Right lobe of liver (tissue), 6 donors: ENCODE measurements at regions not wholly inside any gene's neighbourhood (a gene's known extent, or its start where the extent isn't known, plus 50 kb on each side); places are given as distances from the start of the nearest gene placed in this dataset.

Source experiments
- ATAC-seq, 4 donors: fragments of 200-7000 bp; cut with Tn5 transposase; one replicate each; pipeline ENCODE4 v1.9.1; 2020; ENCODE audit warnings: mild to moderate bottlenecking in 4 of 4, moderate library complexity in 4 of 4
- DNase-seq, 3 donors: peaks; one replicate each; pipeline ENCODE4 v3.0.0-alpha.2; 2020
- H3K27ac ChIP-seq, 3 donors: fragments of 200-600 bp; one replicate each; pipeline ENCODE4 v1.8.0; 2022
- H3K27me3 ChIP-seq, 2 donors: fragments of 200-600 bp; one replicate each; pipeline ENCODE4 v1.8.0; 2022
- H3K36me3 ChIP-seq, 4 donors: fragments of 200-600 bp; sonication (generic) in 1 of 4; one replicate each; pipeline versions ENCODE4 v1.5.1 to v1.8.0; 2017 to 2022; ENCODE audit warnings: control low read depth in 1 of 4
- H3K4me1 ChIP-seq, 4 donors: fragments of 200-600 bp; sonication (generic) in 1 of 4; one replicate each; pipeline versions ENCODE4 v1.5.1 to v1.8.0; 2017 to 2022; ENCODE audit warnings: control low read depth in 1 of 4
- H3K4me3 ChIP-seq, 3 donors: fragments of 200-600 bp; one replicate each; pipeline ENCODE4 v1.8.0; 2022
- H3K9me3 ChIP-seq, 4 donors: fragments of 200-600 bp; sonication (generic) in 1 of 4; one replicate each; pipeline versions ENCODE4 v1.5.1 to v1.8.0; 2017 to 2022; ENCODE audit warnings: control low read depth in 1 of 4
- CTCF ChIP-seq, 4 donors: fragments of 200-600 bp in 3 of 4; fragments of 450-650 bp in 1 of 4; IDR thresholded peaks; one replicate each; pipeline versions ENCODE4 v1.5.1 to v1.8.0; 2016 to 2022; ENCODE audit warnings: antibody characterized with exemption in 4 of 4, mild to moderate bottlenecking in 2 of 4
- POLR2A ChIP-seq: fragments of 450-650 bp; IDR thresholded peaks from one replicate; pipeline ENCODE4 v1.6.1; 2017; ENCODE audit warnings: antibody characterized with exemption, mild to moderate bottlenecking
- WGBS: methylation state at CpG from one replicate; pipeline ENCODE4 v1.1.6; 2018; ENCODE audit warnings: low coverage, low lambda C conversion rate; ENCODE audit not compliant: insufficient coverage; ENCODE audit errors: missing lambda C conversion rate; 5-methylcytosine and 5-hydroxymethylcytosine counted together
- intact Hi-C, 2 donors: fragments of 100-400 bp; cut with DNase I; formaldehyde crosslinking; loops; one replicate each; pipeline versions ENCODE4 v1.11.2 to v1.14.1; 2022
- donor health status: DM: no; HTN: yes; CAD: no.
- donor health status: DM: no; HTN: no; CAD: no.
- donor health status: DM: no; HTN: no; CAD: no.
- donor health status: DM: no; HTN: yes; CAD: no.
- donor health status: DM: no; HTN: yes; CAD: no.

- TF ChIP-seq POLR2A = no peak
- no peak for TF ChIP-seq CTCF (IDR thresholded peaks at IDR 0.05)
- no peak overlapping the region for H3K27ac ChIP-seq
- 18% methylated on average over 1 of the region's 1 CpG for WGBS
- H3K27me3 ChIP-seq = no peaks in the 10 kb centered on the region
- ATAC-seq (no peak), DNase-seq (no peak)
- H3K9me3 ChIP-seq = no peaks in the 10 kb centered on the region
- intact Hi-C loops = no loop called here
- H3K36me3 ChIP-seq = no peaks in the 10 kb centered on the region
- H3K4me1 ChIP-seq = no peaks in the 10 kb centered on the region
- no peak overlapping the region for H3K4me3 ChIP-seq
These were observed 301.0 kb upstream of the C1orf87 start for GRCh38 chr1:60374537-60374936.

DNA sequence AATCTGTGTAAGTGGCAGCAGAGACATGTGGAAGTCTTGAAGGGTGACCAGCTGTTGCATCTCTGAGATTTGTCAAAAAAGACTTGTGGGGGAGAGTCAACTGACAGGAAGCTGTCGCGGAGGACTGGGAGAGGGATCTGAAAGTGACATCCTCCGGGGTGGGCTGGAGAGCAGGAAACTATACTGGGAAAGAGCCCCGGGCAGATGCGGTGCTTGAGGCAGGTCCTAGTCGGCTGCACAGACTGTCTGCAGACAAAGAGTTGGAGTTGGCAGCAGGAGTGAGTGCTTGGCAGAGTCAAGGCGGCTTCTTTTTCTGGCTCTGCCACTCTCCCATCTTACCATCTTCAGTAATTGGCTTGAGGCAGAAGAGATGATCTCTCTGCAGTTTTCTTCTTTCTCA, 294.0 kb upstream of the C1orf87 start:
- no peaks in the 10 kb centered on the region for H3K36me3 ChIP-seq
- no peaks in the 10 kb centered on the region for H3K4me1 ChIP-seq
- no peak overlapping the region for H3K27ac ChIP-seq
- ATAC-seq (no peak), DNase-seq (no peak)
- H3K4me3 ChIP-seq = no peak overlapping the region
- peaks cover 0 to under 1% of the 10 kb centered on the region in 2 donors for H3K27me3 ChIP-seq
- H3K9me3 ChIP-seq = no peaks in the 10 kb centered on the region
- TF ChIP-seq CTCF (IDR thresholded peaks at IDR 0.05) = no peak
- no peak for TF ChIP-seq POLR2A
- intact Hi-C loops = no loop called here
- 38% methylated on average over 2 of the region's 7 CpGs for WGBS

DNA sequence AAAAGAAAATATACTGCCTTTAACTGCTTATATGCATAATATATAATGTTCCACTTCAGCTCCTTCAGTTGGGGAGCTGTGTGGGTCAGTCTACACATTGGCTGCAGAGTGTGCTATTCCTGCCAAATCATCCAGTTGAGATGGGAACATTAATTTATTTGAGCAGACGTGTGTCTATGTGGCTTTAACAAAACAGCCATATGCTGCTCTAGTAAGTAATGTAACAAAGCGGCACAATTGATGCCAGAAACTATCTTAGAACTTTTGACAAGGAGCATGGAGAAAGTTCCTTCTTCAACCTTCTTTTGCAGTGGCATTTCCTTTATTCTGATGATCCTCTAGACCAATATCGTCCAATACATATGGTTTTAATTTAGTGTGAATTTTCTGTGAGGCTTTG, 285.9 kb upstream of the C1orf87 start:
- DNase-seq = no peak
- 54% methylated on average over 3 of the region's 3 CpGs for WGBS
- intact Hi-C loops = no loop called here
- H3K27ac ChIP-seq = no peak overlapping the region
- ATAC-seq = no peak
- H3K27me3 ChIP-seq = peaks cover 0 to 3% of the 10 kb centered on the region in 2 donors
- no peaks in the 10 kb centered on the region for H3K4me1 ChIP-seq
- TF ChIP-seq CTCF (IDR thresholded peaks at IDR 0.05) = no peak
- H3K9me3 ChIP-seq = no peaks in the 10 kb centered on the region
- no peaks in the 10 kb centered on the region for H3K36me3 ChIP-seq
- no peak overlapping the region for H3K4me3 ChIP-seq

GRCh38 chr1:60350531-60350930, 277.0 kb upstream of the C1orf87 start:
- TF ChIP-seq CTCF (IDR thresholded peaks at IDR 0.05) = no peak
- TF ChIP-seq POLR2A = no peak
- Histone ChIP-seq H3K9me3 (no peaks in the 10 kb centered on the region), H3K27me3 (no peaks in the 10 kb centered on the region), H3K27ac (no peak overlapping the region), H3K4me1 (no peaks in the 10 kb centered on the region), H3K36me3 (no peaks in the 10 kb centered on the region), H3K4me3 (no peak overlapping the region)
- intact Hi-C loops = no loop called here
- DNase-seq (no peak), ATAC-seq (no peak)

DNA sequence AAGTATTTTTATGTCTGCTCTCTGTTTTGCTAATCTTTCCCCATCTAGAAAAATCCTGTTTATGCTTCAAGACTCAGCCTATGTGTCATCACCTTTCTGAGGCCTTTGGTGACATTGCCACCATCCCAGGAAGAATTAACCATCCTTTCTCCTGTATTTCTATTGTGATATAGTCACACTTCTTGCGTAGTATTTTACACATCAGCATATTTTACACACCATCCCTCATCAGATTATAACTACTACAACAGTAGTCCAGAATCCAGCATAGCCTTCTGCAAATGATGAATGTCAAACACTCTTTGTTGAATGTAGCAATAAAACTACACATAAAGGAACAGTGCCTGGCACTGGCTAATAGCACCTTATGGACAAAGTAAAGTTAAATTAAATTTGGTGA, 275.3 kb upstream of the C1orf87 start:
- Histone ChIP-seq H3K9me3 (no peaks in the 10 kb centered on the region), H3K27ac (no peak overlapping the region), H3K4me3 (no peak overlapping the region), H3K4me1 (no peaks in the 10 kb centered on the region), H3K27me3 (no peaks in the 10 kb centered on the region), H3K36me3 (no peaks in the 10 kb centered on the region)
- TF ChIP-seq CTCF (IDR thresholded peaks at IDR 0.05) (no peak), POLR2A (no peak)
- DNase-seq (no peak), ATAC-seq (no peak)
- WGBS = 61% methylated on average over 1 of the region's 1 CpG
- intact Hi-C loops = no loop called here
